Endodermal cell (in vitro differentiated cells): ENCODE measurements at regions not wholly inside any gene's neighbourhood (a gene's known extent, or its start where the extent isn't known, plus 50 kb on each side); places are given as distances from the start of the nearest gene placed in this dataset.

Source experiments
- DNase-seq: peaks from one replicate; pipeline ENCODE4 v3.0.0-alpha.2; 2017
- H3K27ac ChIP-seq: 2 replicates; pipeline ENCODE4 v1.5.1; 2013; ENCODE audit warnings: mild to moderate bottlenecking, low read depth, low read length, moderate library complexity
- H3K27me3 ChIP-seq: 2 replicates; pipeline ENCODE4 v1.6.1; 2013; ENCODE audit warnings: mild to moderate bottlenecking, low read length, moderate library complexity; ENCODE audit not compliant: insufficient read depth, control insufficient read depth, poor library complexity, severe bottlenecking
- H3K36me3 ChIP-seq: 2 replicates; pipeline ENCODE4 v1.7.0; 2013; ENCODE audit warnings: mild to moderate bottlenecking, low read length, moderate library complexity; ENCODE audit not compliant: control insufficient read depth, insufficient read depth
- H3K4me1 ChIP-seq: one replicate; pipeline ENCODE4 v1.7.0; 2013; ENCODE audit warnings: low read length; ENCODE audit not compliant: control insufficient read depth, insufficient read depth
- H3K4me3 ChIP-seq: 2 replicates; pipeline ENCODE4 v1.5.1; 2013; ENCODE audit warnings: mild to moderate bottlenecking, low read length, moderate library complexity
- H3K9ac ChIP-seq: 2 replicates; pipeline ENCODE4 v1.6.1; 2013; ENCODE audit warnings: mild to moderate bottlenecking, low read length, moderate library complexity; ENCODE audit not compliant: poor library complexity, severe bottlenecking; ENCODE audit errors: extremely low read depth
- H3K9me3 ChIP-seq: 2 replicates; pipeline ENCODE4 v1.6.1; 2013; ENCODE audit warnings: mild to moderate bottlenecking, low read length, moderate library complexity; ENCODE audit not compliant: control insufficient read depth
- H3K27ac Mint-ChIP-seq: 2 replicates; pipeline ENCODE4 v1.8.0; 2020; ENCODE audit warnings: mixed read lengths
- H3K27me3 Mint-ChIP-seq: 2 replicates; pipeline ENCODE4 v1.8.0; 2021; ENCODE audit warnings: mild to moderate bottlenecking, mixed read lengths; ENCODE audit not compliant: insufficient read depth
- H3K36me3 Mint-ChIP-seq: 2 replicates; pipeline ENCODE4 v1.8.0; 2020; ENCODE audit warnings: low read depth, mixed read lengths
- H3K4me1 Mint-ChIP-seq: 2 replicates; pipeline ENCODE4 v1.8.0; 2020; ENCODE audit warnings: mixed read lengths
- H3K4me3 Mint-ChIP-seq: 2 replicates; pipeline ENCODE4 v1.8.0; 2020; ENCODE audit warnings: mild to moderate bottlenecking, moderate library complexity, mixed read lengths
- H3K9me3 Mint-ChIP-seq: 2 replicates; pipeline ENCODE4 v1.8.0; 2020; ENCODE audit warnings: mild to moderate bottlenecking, mixed read lengths
- CTCF ChIP-seq: fragments of 200-600 bp; sonication (generic); conservative IDR thresholded peaks from 2 replicates; pipeline ENCODE4 v1.5.0; 2021; ENCODE audit warnings: antibody characterized with exemption, mild to moderate bottlenecking
- WGBS, 2 experiments: methylation state at CpG; one replicate each; pipeline versions ENCODE4 v1.1.5 to v1.1.7; 2013; ENCODE audit warnings: missing lambda C conversion rate in 2 of 2, mixed read lengths in 1 of 2; ENCODE audit not compliant: insufficient coverage in 1 of 2, insufficient read length in 1 of 2; 5-methylcytosine and 5-hydroxymethylcytosine counted together

DNA sequence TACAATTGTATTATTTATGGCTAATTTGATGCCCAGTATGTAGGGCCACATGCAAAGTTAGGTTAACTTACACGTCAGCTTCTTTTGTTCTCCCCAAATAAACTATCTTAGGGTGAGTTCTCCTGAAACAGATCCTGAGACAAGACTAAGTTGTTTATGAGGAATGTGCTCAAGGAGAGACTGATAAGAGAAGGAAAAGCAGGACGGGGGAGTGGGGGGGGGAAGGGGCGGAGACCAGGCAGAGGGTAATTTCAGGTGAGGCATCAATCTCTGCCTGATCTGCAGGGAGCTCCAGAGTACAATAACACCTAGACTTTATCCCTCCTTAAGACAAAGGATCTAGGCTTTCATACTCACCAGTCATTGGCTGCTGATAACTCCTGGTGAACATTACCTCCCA lies 220.6 kb upstream of the BTBD3 start:
- no peaks in the 10 kb centered on the region for H3K27me3 ChIP-seq
- H3K4me3 Mint-ChIP-seq, result no peak overlapping the region
- H3K9me3 Mint-ChIP-seq, result peaks cover 16% of the 10 kb centered on the region
- no peaks in the 10 kb centered on the region for H3K36me3 Mint-ChIP-seq
- 44% methylated on average over 2 of the region's 3 CpGs; no CpG with 5 or more reads in 1 of the 2 experiments for WGBS, 2 experiments
- H3K9ac ChIP-seq, result no peak overlapping the region
- peaks cover 5% of the 10 kb centered on the region for H3K4me1 ChIP-seq
- H3K27me3 Mint-ChIP-seq, result no peaks in the 10 kb centered on the region
- no peak for TF ChIP-seq CTCF
- H3K4me3 ChIP-seq, result no peak overlapping the region
- DNase-seq, result peak; percentile 70
- peaks cover 32% of the 10 kb centered on the region for H3K4me1 Mint-ChIP-seq
- H3K9me3 ChIP-seq, result peaks cover 17% of the 10 kb centered on the region
- H3K27ac ChIP-seq, result no peak overlapping the region
- H3K36me3 ChIP-seq, result no peaks in the 10 kb centered on the region
- peak overlapping the region; percentile 75 for H3K27ac Mint-ChIP-seq

GRCh38 chr20:11697646-11698045 lies 220.0 kb upstream of the BTBD3 start:
- H3K36me3 ChIP-seq, result no peaks in the 10 kb centered on the region
- peaks cover 17% of the 10 kb centered on the region for H3K9me3 ChIP-seq
- H3K27ac ChIP-seq, result no peak overlapping the region
- no peak for TF ChIP-seq CTCF
- H3K4me3 ChIP-seq, result no peak overlapping the region
- Mint-ChIP-seq H3K4me3 (no peak overlapping the region), H3K4me1 (peaks cover 36% of the 10 kb centered on the region), H3K9me3 (peaks cover 16% of the 10 kb centered on the region), H3K36me3 (no peaks in the 10 kb centered on the region), H3K27ac (no peak overlapping the region), H3K27me3 (no peaks in the 10 kb centered on the region)
- no peaks in the 10 kb centered on the region for H3K27me3 ChIP-seq
- WGBS, 2 experiments, result 100% methylated on average over 1 of the region's 1 CpG
- no peak for DNase-seq
- peaks cover 8% of the 10 kb centered on the region for H3K4me1 ChIP-seq
- no peak overlapping the region for H3K9ac ChIP-seq

- no peak overlapping the region for H3K9ac ChIP-seq
- no peak overlapping the region for H3K4me3 Mint-ChIP-seq
- H3K27ac Mint-ChIP-seq, result no peak overlapping the region
- no peak for TF ChIP-seq CTCF
- H3K27ac ChIP-seq, result no peak overlapping the region
- DNase-seq, result no peak
- H3K36me3 ChIP-seq, result no peaks in the 10 kb centered on the region
- H3K27me3 Mint-ChIP-seq, result no peaks in the 10 kb centered on the region
- H3K4me1 ChIP-seq, result peaks cover 10% of the 10 kb centered on the region
- peaks cover 16% of the 10 kb centered on the region for H3K9me3 Mint-ChIP-seq
- H3K36me3 Mint-ChIP-seq, result no peaks in the 10 kb centered on the region
- H3K4me1 Mint-ChIP-seq, result peaks cover 39% of the 10 kb centered on the region
- H3K4me3 ChIP-seq, result peak overlapping the region; percentile 55
- no peaks in the 10 kb centered on the region for H3K27me3 ChIP-seq
- H3K9me3 ChIP-seq, result peaks cover 17% of the 10 kb centered on the region
Measured at GRCh38 chr20:11698124-11698523, 219.6 kb upstream of the BTBD3 start.
